Nephron (organoid): ENCODE measurements at regions not wholly inside any gene's neighbourhood (a gene's known extent, or its start where the extent isn't known, plus 50 kb on each side); places are given as distances from the start of the nearest gene placed in this dataset.

ENCODE experiments used
- H3K27ac Mint-ChIP-seq, 3 experiments: 2 replicates each; pipeline ENCODE4 v1.8.0; 2020; ENCODE audit warnings: mixed read lengths in 3 of 3, mild to moderate bottlenecking in 2 of 3, moderate library complexity in 1 of 3
- H3K27me3 Mint-ChIP-seq: 2 replicates; pipeline ENCODE4 v1.8.0; 2021; ENCODE audit warnings: low read depth, mild to moderate bottlenecking, moderate library complexity, mixed read lengths
- H3K36me3 Mint-ChIP-seq: 2 replicates; pipeline ENCODE4 v1.8.0; 2020; ENCODE audit warnings: low read depth, mixed read lengths
- H3K4me1 Mint-ChIP-seq: 2 replicates; pipeline ENCODE4 v1.8.0; 2020; ENCODE audit warnings: mixed read lengths
- H3K4me3 Mint-ChIP-seq, 3 experiments: 2 replicates each; pipeline ENCODE4 v1.8.0; 2020; ENCODE audit warnings: mild to moderate bottlenecking in 3 of 3, mixed read lengths in 3 of 3, moderate library complexity in 2 of 3
- H3K9me3 Mint-ChIP-seq: 2 replicates; pipeline ENCODE4 v1.8.0; 2020; ENCODE audit warnings: mixed read lengths
- CTCF ChIP-seq, 3 experiments: fragments of 200-600 bp; sonication (generic); IDR thresholded peaks; one replicate each; pipeline ENCODE4 v1.5.0; 2021; ENCODE audit warnings: antibody characterized with exemption in 3 of 3; ENCODE audit not compliant: unreplicated experiment in 3 of 3

- no peaks in the 10 kb centered on the region for H3K27me3 Mint-ChIP-seq
- H3K36me3 Mint-ChIP-seq = no peaks in the 10 kb centered on the region
- no peaks in the 10 kb centered on the region for H3K4me1 Mint-ChIP-seq
- TF ChIP-seq CTCF (IDR thresholded peaks at IDR 0.05; ENCODE audit: unreplicated experiment in 3 of 3) = no peak
- no peaks in the 10 kb centered on the region for H3K9me3 Mint-ChIP-seq
- no peak overlapping the region for H3K4me3 Mint-ChIP-seq
- H3K27ac Mint-ChIP-seq = peak overlapping the region in 1 of 3 experiments; percentile 44
These were observed 107.0 kb upstream of the PALS2 start for GRCh38 chr7:24466168-24466768.

DNA sequence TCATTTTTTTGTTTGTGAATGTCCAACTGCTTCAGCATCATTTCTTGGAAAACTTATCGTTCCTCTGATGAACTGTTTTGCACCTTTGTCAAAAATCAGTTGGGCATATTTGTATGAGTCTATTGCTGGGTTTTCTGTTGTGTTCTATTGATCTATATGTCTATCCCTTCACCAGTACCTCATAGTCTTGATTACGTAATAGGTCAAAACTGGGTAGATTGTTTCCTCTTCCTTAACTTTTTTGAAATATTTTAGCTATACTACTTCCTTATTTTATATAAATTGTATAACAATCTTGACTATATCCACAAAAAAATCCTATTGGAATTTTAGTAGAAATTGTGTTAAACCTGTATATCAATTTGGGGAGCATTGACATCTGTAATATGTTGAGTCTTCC lies 104.1 kb upstream of the PALS2 start:
- no peaks in the 10 kb centered on the region for H3K9me3 Mint-ChIP-seq
- H3K27me3 Mint-ChIP-seq = no peaks in the 10 kb centered on the region
- H3K36me3 Mint-ChIP-seq = no peaks in the 10 kb centered on the region
- H3K27ac Mint-ChIP-seq = no peak overlapping the region
- no peak for TF ChIP-seq CTCF (IDR thresholded peaks at IDR 0.05; ENCODE audit: unreplicated experiment in 3 of 3)
- no peaks in the 10 kb centered on the region for H3K4me1 Mint-ChIP-seq
- H3K4me3 Mint-ChIP-seq = no peak overlapping the region

GRCh38 chr7:24472093-24472492 lies 101.2 kb upstream of the PALS2 start:
- no peak for TF ChIP-seq CTCF (IDR thresholded peaks at IDR 0.05; ENCODE audit: unreplicated experiment in 3 of 3)
- H3K36me3 Mint-ChIP-seq = no peaks in the 10 kb centered on the region
- no peak overlapping the region for H3K27ac Mint-ChIP-seq
- no peak overlapping the region for H3K4me3 Mint-ChIP-seq
- no peaks in the 10 kb centered on the region for H3K27me3 Mint-ChIP-seq
- H3K9me3 Mint-ChIP-seq = no peaks in the 10 kb centered on the region
- H3K4me1 Mint-ChIP-seq = peaks cover 16% of the 10 kb centered on the region

GRCh38 chr7:24475166-24475961 lies 97.9 kb upstream of the PALS2 start:
- H3K27me3 Mint-ChIP-seq = peaks cover 5% of the 10 kb centered on the region
- H3K36me3 Mint-ChIP-seq = no peaks in the 10 kb centered on the region
- H3K9me3 Mint-ChIP-seq = no peaks in the 10 kb centered on the region
- peaks cover 44% of the 10 kb centered on the region for H3K4me1 Mint-ChIP-seq
- H3K4me3 Mint-ChIP-seq = no peak overlapping the region
- TF ChIP-seq CTCF (IDR thresholded peaks at IDR 0.05; ENCODE audit: unreplicated experiment in 3 of 3) = no peak
- H3K27ac Mint-ChIP-seq = peak overlapping the region; percentile 62 to 93 (median 75)

GRCh38 chr7:24476227-24476626 lies 97.0 kb upstream of the PALS2 start:
- peaks cover 49% of the 10 kb centered on the region for H3K4me1 Mint-ChIP-seq

More at GRCh38 chr7:24476227-24476626, 97.0 kb upstream of the PALS2 start:
- Mint-ChIP-seq H3K27me3 (peaks cover 7% of the 10 kb centered on the region), H3K4me3 (no peak overlapping the region), H3K9me3 (no peaks in the 10 kb centered on the region), H3K36me3 (no peaks in the 10 kb centered on the region), H3K27ac (peak overlapping the region in 2 of 3 experiments; percentile 92 to 93)
- no peak for TF ChIP-seq CTCF (IDR thresholded peaks at IDR 0.05; ENCODE audit: unreplicated experiment in 3 of 3)
